Sigmoid colon (tissue), 4 donors: ENCODE measurements at regions not wholly inside any gene's neighbourhood (a gene's known extent, or its start where the extent isn't known, plus 50 kb on each side); places are given as distances from the start of the nearest gene placed in this dataset.

ENCODE experiments used
- CTCF ChIP-seq, 4 experiments: fragments of 450-650 bp in 3 of 4; fragments of 200-600 bp in 1 of 4; IDR thresholded peaks; one replicate each; pipeline ENCODE4 v1.5.1; 2016 to 2019; ENCODE audit warnings: antibody characterized with exemption in 4 of 4, mild to moderate bottlenecking in 3 of 4, moderate library complexity in 2 of 4
- EP300 ChIP-seq, 4 donors: sonication (generic); formaldehyde crosslinking; IDR thresholded peaks; one replicate each; pipeline ENCODE4 v1.6.1; 2017; ENCODE audit warnings: antibody characterized with exemption in 4 of 4
- POLR2A ChIP-seq, 2 donors: fragments of 450-650 bp; IDR thresholded peaks; one replicate each; pipeline ENCODE4 v1.6.1; 2016; ENCODE audit warnings: antibody characterized with exemption in 2 of 2, mild to moderate bottlenecking in 2 of 2, moderate library complexity in 2 of 2

GRCh38 chr14:25955772-25956171 is 642.1 kb downstream of the NOVA1 start:
- no peak for TF ChIP-seq CTCF (IDR thresholded peaks at IDR 0.05)
- TF ChIP-seq POLR2A (IDR thresholded peaks at IDR 0.05): no peak
- no peak for TF ChIP-seq EP300 (IDR thresholded peaks at IDR 0.05)
